Parathyroid adenoma (tissue), 2 donors: ENCODE measurements at regions not wholly inside any gene's neighbourhood (a gene's known extent, or its start where the extent isn't known, plus 50 kb on each side); places are given as distances from the start of the nearest gene placed in this dataset.

Source experiments
- H2AFZ ChIP-seq: fragments of 300-600 bp; sonication (generic); one replicate; pipeline ENCODE4 v1.7.0; 2017; ENCODE audit warnings: antibody characterized with exemption, mild to moderate bottlenecking
- H3K27ac ChIP-seq: fragments of 300-600 bp; sonication (generic); one replicate; pipeline ENCODE4 v1.7.0; 2017
- H3K27me3 ChIP-seq: fragments of 300-600 bp; sonication (generic); one replicate; pipeline ENCODE4 v1.7.0; 2017; ENCODE audit warnings: low read length; ENCODE audit not compliant: control insufficient read depth, insufficient read depth
- H3K36me3 ChIP-seq: fragments of 300-600 bp; sonication (generic); one replicate; pipeline ENCODE4 v1.7.0; 2017; ENCODE audit warnings: low read length; ENCODE audit not compliant: control insufficient read depth, insufficient read depth
- H3K4me1 ChIP-seq: fragments of 300-600 bp; sonication (generic); one replicate; pipeline ENCODE4 v1.7.0; 2017; ENCODE audit warnings: control low read depth
- H3K4me2 ChIP-seq: fragments of 300-600 bp; sonication (generic); one replicate; pipeline ENCODE4 v1.7.0; 2017; ENCODE audit warnings: low read length
- H3K4me3 ChIP-seq: fragments of 300-600 bp; sonication (generic); one replicate; pipeline ENCODE4 v1.7.0; 2017; ENCODE audit warnings: low read depth, low read length
- H3K79me2 ChIP-seq: fragments of 300-600 bp; sonication (generic); one replicate; pipeline ENCODE4 v1.7.0; 2017; ENCODE audit warnings: control low read depth
- H3K9ac ChIP-seq: fragments of 300-600 bp; sonication (generic); one replicate; pipeline ENCODE4 v1.7.0; 2017; ENCODE audit warnings: mild to moderate bottlenecking
- H3K9me3 ChIP-seq: fragments of 300-600 bp; sonication (generic); one replicate; pipeline ENCODE4 v1.7.0; 2017; ENCODE audit warnings: low read length; ENCODE audit not compliant: control insufficient read depth
- TF ChIP-seq, protein P1 (sequence below): fragments of 300-600 bp; sonication (generic); IDR thresholded peaks from one replicate; pipeline ENCODE4 v1.7.0; 2017; ENCODE audit warnings: antibody characterized with exemption, mild to moderate bottlenecking
- donor health status: primary hyperparathyroidism.

DNA sequence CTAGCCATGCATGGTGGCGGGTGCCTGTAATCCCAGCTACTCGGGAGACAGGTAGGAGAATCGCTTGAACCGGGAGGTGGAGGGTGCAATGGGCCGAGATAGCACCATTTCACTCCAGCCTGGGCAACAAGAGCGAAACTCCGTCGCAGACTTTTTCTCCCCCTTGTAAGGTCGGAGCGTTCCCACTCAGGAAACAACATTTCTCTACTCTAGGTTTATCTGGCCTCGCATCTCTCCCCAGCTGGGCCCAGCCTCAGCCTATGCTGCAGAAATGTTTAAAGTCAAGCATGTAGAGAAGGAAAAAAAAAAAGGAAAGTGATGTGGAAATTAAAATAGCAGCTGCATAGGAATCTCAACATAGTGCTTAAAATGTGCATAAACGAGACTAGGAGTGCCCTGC lies 172.3 kb downstream of the TRIM27 start:
- Histone ChIP-seq H3K9ac (no peak overlapping the region), H2AFZ (no peak overlapping the region), H3K4me3 (no peak overlapping the region), H3K9me3 (no peaks in the 10 kb centered on the region), H3K4me2 (no peak overlapping the region), H3K27me3 (no peaks in the 10 kb centered on the region), H3K79me2 (no peaks in the 10 kb centered on the region), H3K27ac (no peak overlapping the region), H3K4me1 (no peaks in the 10 kb centered on the region), H3K36me3 (no peaks in the 10 kb centered on the region)
- TF ChIP-seq, protein P1, sequence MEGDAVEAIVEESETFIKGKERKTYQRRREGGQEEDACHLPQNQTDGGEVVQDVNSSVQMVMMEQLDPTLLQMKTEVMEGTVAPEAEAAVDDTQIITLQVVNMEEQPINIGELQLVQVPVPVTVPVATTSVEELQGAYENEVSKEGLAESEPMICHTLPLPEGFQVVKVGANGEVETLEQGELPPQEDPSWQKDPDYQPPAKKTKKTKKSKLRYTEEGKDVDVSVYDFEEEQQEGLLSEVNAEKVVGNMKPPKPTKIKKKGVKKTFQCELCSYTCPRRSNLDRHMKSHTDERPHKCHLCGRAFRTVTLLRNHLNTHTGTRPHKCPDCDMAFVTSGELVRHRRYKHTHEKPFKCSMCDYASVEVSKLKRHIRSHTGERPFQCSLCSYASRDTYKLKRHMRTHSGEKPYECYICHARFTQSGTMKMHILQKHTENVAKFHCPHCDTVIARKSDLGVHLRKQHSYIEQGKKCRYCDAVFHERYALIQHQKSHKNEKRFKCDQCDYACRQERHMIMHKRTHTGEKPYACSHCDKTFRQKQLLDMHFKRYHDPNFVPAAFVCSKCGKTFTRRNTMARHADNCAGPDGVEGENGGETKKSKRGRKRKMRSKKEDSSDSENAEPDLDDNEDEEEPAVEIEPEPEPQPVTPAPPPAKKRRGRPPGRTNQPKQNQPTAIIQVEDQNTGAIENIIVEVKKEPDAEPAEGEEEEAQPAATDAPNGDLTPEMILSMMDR: no peak

GRCh38 chr6:28751963-28752350 lies 171.8 kb downstream of the TRIM27 start:
- H3K36me3 ChIP-seq: no peaks in the 10 kb centered on the region
- no peak overlapping the region for H3K4me2 ChIP-seq
- H3K9ac ChIP-seq: no peak overlapping the region
- peaks cover 3% of the 10 kb centered on the region for H3K27me3 ChIP-seq
- TF ChIP-seq, protein P1: no peak
- H3K4me1 ChIP-seq: no peaks in the 10 kb centered on the region
- H3K27ac ChIP-seq: no peak overlapping the region
- H3K4me3 ChIP-seq: no peak overlapping the region
- no peak overlapping the region for H2AFZ ChIP-seq
- H3K79me2 ChIP-seq: no peaks in the 10 kb centered on the region
- no peaks in the 10 kb centered on the region for H3K9me3 ChIP-seq

DNA sequence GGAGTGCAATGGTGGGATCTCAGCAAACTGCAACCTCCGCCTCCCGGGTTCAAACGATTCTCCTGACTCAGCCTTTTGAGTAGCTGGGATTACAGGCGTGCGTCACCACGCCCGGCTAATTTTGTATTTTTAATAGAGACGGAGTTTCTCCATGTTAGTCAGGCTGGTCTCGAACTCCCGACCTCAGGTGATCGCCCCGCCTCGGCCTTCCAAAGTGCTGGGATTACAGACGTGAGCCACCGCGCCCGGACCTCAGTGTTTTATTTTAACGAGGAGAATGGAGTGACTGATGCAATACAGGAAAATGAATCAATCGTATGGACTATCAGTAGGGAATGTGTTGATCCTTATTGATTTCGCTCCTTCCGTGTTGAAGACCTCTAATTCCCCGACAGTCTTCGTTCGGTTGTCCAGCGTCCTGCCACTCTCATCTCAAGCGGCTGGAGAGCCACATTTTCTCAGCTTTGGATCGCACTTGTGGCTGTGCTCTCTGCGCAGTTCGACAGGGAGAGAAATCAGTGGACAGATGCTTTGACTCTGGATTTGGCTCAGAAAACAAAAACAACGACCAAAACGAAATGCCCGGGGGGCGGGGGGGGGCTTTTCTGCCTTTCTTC lies 166.2 kb downstream of the TRIM27 start:
- Histone ChIP-seq H2AFZ (no peak overlapping the region), H3K9me3 (no peaks in the 10 kb centered on the region), H3K27me3 (peaks cover 5% of the 10 kb centered on the region), H3K9ac (no peak overlapping the region), H3K4me3 (no peak overlapping the region), H3K79me2 (no peaks in the 10 kb centered on the region), H3K4me1 (no peaks in the 10 kb centered on the region), H3K4me2 (no peak overlapping the region), H3K27ac (no peak overlapping the region), H3K36me3 (no peaks in the 10 kb centered on the region)
- TF ChIP-seq, protein P1: no peak

GRCh38 chr6:28758046-28758817 lies 165.6 kb downstream of the TRIM27 start:
- Histone ChIP-seq H3K79me2 (no peaks in the 10 kb centered on the region), H3K27ac (no peak overlapping the region), H3K9ac (no peak overlapping the region), H3K4me3 (no peak overlapping the region), H3K9me3 (no peaks in the 10 kb centered on the region), H3K4me1 (no peaks in the 10 kb centered on the region), H2AFZ (no peak overlapping the region), H3K4me2 (no peak overlapping the region), H3K36me3 (no peaks in the 10 kb centered on the region), H3K27me3 (peaks cover 5% of the 10 kb centered on the region)
- TF ChIP-seq, protein P1: no peak
